ENCODE measurements at regions not wholly inside any gene's neighbourhood (a gene's known extent, or its start where the extent isn't known, plus 50 kb on each side); places are given as distances from the start of the nearest gene placed in this dataset.

DNA sequence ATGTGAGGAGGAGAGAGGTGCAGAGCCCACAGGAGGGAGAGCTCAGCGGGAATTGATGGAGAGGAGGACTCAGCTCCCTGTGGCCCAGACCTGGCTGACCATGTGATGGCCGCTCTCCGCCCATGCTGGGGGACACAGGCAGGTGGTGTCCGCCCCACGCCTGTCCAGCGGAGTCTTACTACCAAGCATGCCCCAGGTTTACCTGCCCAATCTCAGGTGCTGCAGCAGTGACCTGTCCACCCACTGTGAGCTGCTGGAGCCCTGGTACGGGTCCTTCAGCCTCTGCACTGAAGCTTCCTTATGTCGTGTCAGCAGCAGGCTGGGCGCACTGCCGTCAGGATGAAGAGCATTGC lies 170.8 kb downstream of the RTP5 start:
- DNase-seq (ENCODE audit: low read depth in 1 of 2, low spot score in 2 of 2): no peak
- Histone ChIP-seq H3K56ac (replicated peaks; ENCODE audit: insufficient read length, low read depth, low read length) (no peak overlapping the region), H3K23ac (ENCODE audit: insufficient read length) (no peak overlapping the region), H3K4me1 (replicated peaks in 1 of 4; ENCODE audit: control insufficient read depth in 3 of 4, insufficient read depth in 4 of 4, low read length in 3 of 4) (no peaks in the 10 kb centered on the region), H3K18ac (ENCODE audit: extremely low read depth, low read length) (no peak overlapping the region), H4K20me1 (replicated peaks in 1 of 2; ENCODE audit: control insufficient read depth in 1 of 2, insufficient read depth in 2 of 2, low read length in 2 of 2) (peaks cover 0 to 15% of the 10 kb centered on the region in 2 experiments), H3K27me3 (replicated peaks in 1 of 4; ENCODE audit: control insufficient read depth in 3 of 4, extremely low read depth in 1 of 4, insufficient read depth in 3 of 4, low read length in 3 of 4) (peaks cover 28 to 77% (median 61%) of the 10 kb centered on the region in 4 experiments), H2AFZ (ENCODE audit: low read length) (no peak overlapping the region), H3K79me2 (ENCODE audit: control insufficient read depth in 1 of 2, insufficient read depth in 2 of 2, low read length in 2 of 2) (no peaks in the 10 kb centered on the region), H3K4ac (replicated peaks; ENCODE audit: insufficient read length, low read depth, low read length) (no peak overlapping the region), H2BK5ac (ENCODE audit: low read depth, low read length) (no peak overlapping the region), H2AK5ac (ENCODE audit: low read depth, low read length) (no peak overlapping the region), H2BK120ac (replicated peaks; ENCODE audit: low read depth, low read length) (no peak overlapping the region), H4K5ac (ENCODE audit: insufficient read length, low read depth, low read length) (no peak overlapping the region), H3K9ac (replicated peaks in 1 of 4; ENCODE audit: extremely low read depth in 1 of 4, low read depth in 3 of 4, low read length in 3 of 4) (no peak overlapping the region), H3K23me2 (ENCODE audit: low read depth, low read length) (no peaks in the 10 kb centered on the region), H3K9me3 (ENCODE audit: insufficient read depth in 2 of 2, low read depth in 1 of 2, low read length in 1 of 2) (no peaks in the 10 kb centered on the region), H3K4me3 (ENCODE audit: extremely low read depth in 1 of 4, insufficient read depth in 2 of 4, low read depth in 3 of 4, low read length in 4 of 4) (no peak overlapping the region), H2BK15ac (ENCODE audit: low read length) (no peak overlapping the region), H4K8ac (ENCODE audit: extremely low read depth, insufficient read depth, low read length) (no peak overlapping the region), H3K4me2 (ENCODE audit: insufficient read depth in 1 of 2, low read depth in 2 of 2, low read length in 2 of 2) (no peak overlapping the region), H3K79me1 (ENCODE audit: low read depth, low read length) (no peaks in the 10 kb centered on the region), H4K91ac (replicated peaks; ENCODE audit: insufficient read length, low read length) (no peak overlapping the region), H3K27ac (ENCODE audit: low read depth, low read length) (no peak overlapping the region), H2BK20ac (ENCODE audit: low read length) (no peak overlapping the region), H2BK12ac (ENCODE audit: low read depth, low read length) (no peak overlapping the region), H3K36me3 (ENCODE audit: control insufficient read depth in 2 of 4, insufficient read depth in 4 of 4, low read length in 3 of 4) (no peaks in the 10 kb centered on the region), H3K14ac (ENCODE audit: insufficient read length) (no peak overlapping the region)
- TF ChIP-seq CHD1 (IDR thresholded peaks at IDR 0.05; ENCODE audit: low read depth, low read length) (no peak), SP1 (IDR thresholded peaks at IDR 0.05; ENCODE audit: low read depth, low read length) (no peak), CTBP2 (IDR thresholded peaks at IDR 0.05; ENCODE audit: borderline replicate concordance, insufficient read depth, insufficient read length, low read length) (no peak), RAD21 (IDR thresholded peaks at IDR 0.05 in 1 of 2, conservative IDR thresholded peaks at IDR 0.05 in 1 of 2; ENCODE audit: low read depth in 2 of 2, low read length in 2 of 2) (no peak), SIRT6 (IDR thresholded peaks at IDR 0.05; ENCODE audit: low read length) (no peak), KDM5A (IDR thresholded peaks at IDR 0.05; ENCODE audit: low read length) (no peak), TEAD4 (IDR thresholded peaks at IDR 0.05; ENCODE audit: low read depth, low read length) (no peak), HDAC2 (IDR thresholded peaks at IDR 0.05; ENCODE audit: borderline replicate concordance in 1 of 2, low read depth in 2 of 2, low read length in 2 of 2) (no peak)
- POLR2A ChIA-PET (ENCODE audit: partially characterized antibody): no interaction called here
- CTCF ChIA-PET (ENCODE audit: partially characterized antibody): interaction anchor here (1.0 to 1.6 kb wide), 3 partner anchors 22 to 89 kb away, joined by 3 to 4 read pairs (median 4); no protein-coding TSS in a partner anchor
- 88% methylated on average over 10 of the region's 10 CpGs; no CpG with 5 or more reads in 1 of the 2 experiments for WGBS, 2 experiments (ENCODE audit: extremely low coverage in 1 of 2, insufficient coverage in 1 of 2, insufficient read length in 1 of 2, insufficient replicate concordance in 2 of 2, low coverage in 1 of 2, low lambda C conversion rate in 2 of 2, missing lambda C conversion rate in 1 of 2)
- FAIRE-seq: no peak

Measured in H1 (cell line).